NT2/D1 (cell line): ENCODE measurements at regions not wholly inside any gene's neighbourhood (a gene's known extent, or its start where the extent isn't known, plus 50 kb on each side); places are given as distances from the start of the nearest gene placed in this dataset.

Experiments
- SUZ12 ChIP-seq: IDR thresholded peaks from 2 replicates; pipeline ENCODE4 v1.6.1; 2011; ENCODE audit not compliant: insufficient read length, insufficient read depth; ENCODE audit errors: extremely low read depth
- YY1 ChIP-seq: IDR thresholded peaks from 2 replicates; pipeline ENCODE4 v1.6.1; 2011; ENCODE audit not compliant: insufficient read length, insufficient read depth
- ZNF274 ChIP-seq: IDR thresholded peaks from 2 replicates; pipeline ENCODE4 v1.6.1; 2011; ENCODE audit warnings: mild to moderate bottlenecking, low read depth, low read length

DNA sequence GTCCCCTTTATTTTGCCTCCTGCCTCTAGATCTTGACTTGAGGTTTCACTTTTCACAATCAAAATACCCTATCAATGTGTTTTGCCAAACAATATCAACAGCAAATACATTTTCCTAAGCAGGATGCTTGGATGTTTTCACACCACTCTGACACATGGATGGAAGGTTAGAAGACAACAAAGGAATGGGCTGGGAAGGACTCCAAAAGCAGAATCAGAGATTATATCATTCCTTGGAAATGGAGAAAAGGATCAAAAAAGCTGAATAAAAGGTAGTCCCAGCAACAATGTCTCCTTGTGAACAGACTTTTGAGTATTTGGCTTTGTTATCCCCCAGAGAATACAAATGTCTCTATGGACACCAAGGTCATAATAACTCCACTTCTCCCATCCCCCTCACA is 170.8 kb downstream of the ETAA1 start:
- TF ChIP-seq YY1 (no peak), ZNF274 (no peak), SUZ12 (no peak)
